ENCODE measurements at regions not wholly inside any gene's neighbourhood (a gene's known extent, or its start where the extent isn't known, plus 50 kb on each side); places are given as distances from the start of the nearest gene placed in this dataset.

DNA sequence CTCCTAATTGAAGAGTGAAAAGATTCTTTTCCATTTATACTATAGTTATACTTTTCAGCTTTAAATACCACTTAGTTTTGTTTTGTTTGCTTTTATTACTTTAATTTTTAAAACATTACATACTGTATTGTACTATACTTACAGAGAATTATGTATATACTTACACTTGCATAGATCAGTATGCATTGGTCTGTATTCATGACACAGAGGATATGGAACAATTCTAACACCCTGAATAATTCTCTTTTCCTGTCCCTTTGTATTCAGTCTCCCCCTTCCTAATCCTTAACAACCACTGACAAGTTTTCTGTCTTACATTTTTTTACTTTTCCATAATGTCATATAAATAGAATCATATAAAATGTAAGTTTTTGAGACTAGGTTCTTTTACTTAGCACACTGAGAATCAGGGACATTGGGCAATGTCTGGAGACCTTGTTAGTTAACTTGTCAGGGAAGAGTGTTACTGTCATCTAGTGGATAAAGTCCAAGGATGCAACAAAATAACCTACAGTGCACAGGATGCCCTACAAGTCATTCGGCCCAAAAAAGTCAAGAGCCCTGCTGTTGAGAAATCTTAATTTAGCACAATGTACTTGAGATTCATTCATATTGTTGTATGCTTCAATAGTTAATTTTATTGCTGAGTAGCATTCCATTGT is 95.7 kb upstream of the MCTP2 start:
- peaks cover 0 to 8% of the 10 kb centered on the region in 2 donors for H3K9me3 ChIP-seq
- no peak overlapping the region for H3K4me3 ChIP-seq
- intact Hi-C loops (cut with DNase I; ENCODE audit: low total_unique reads) = no loop called here
- TF ChIP-seq, protein P1, sequence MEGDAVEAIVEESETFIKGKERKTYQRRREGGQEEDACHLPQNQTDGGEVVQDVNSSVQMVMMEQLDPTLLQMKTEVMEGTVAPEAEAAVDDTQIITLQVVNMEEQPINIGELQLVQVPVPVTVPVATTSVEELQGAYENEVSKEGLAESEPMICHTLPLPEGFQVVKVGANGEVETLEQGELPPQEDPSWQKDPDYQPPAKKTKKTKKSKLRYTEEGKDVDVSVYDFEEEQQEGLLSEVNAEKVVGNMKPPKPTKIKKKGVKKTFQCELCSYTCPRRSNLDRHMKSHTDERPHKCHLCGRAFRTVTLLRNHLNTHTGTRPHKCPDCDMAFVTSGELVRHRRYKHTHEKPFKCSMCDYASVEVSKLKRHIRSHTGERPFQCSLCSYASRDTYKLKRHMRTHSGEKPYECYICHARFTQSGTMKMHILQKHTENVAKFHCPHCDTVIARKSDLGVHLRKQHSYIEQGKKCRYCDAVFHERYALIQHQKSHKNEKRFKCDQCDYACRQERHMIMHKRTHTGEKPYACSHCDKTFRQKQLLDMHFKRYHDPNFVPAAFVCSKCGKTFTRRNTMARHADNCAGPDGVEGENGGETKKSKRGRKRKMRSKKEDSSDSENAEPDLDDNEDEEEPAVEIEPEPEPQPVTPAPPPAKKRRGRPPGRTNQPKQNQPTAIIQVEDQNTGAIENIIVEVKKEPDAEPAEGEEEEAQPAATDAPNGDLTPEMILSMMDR (IDR thresholded peaks at IDR 0.05) = peak in 1 of 4 experiments; percentile 8
- TF ChIP-seq POLR2A (IDR thresholded peaks at IDR 0.05) = no peak
- no peak for DNase-seq
- H3K27ac ChIP-seq = no peak overlapping the region
- no peaks in the 10 kb centered on the region for H3K27me3 ChIP-seq
- no peaks in the 10 kb centered on the region for H3K4me1 ChIP-seq
- no peaks in the 10 kb centered on the region for H3K36me3 ChIP-seq

DNA sequence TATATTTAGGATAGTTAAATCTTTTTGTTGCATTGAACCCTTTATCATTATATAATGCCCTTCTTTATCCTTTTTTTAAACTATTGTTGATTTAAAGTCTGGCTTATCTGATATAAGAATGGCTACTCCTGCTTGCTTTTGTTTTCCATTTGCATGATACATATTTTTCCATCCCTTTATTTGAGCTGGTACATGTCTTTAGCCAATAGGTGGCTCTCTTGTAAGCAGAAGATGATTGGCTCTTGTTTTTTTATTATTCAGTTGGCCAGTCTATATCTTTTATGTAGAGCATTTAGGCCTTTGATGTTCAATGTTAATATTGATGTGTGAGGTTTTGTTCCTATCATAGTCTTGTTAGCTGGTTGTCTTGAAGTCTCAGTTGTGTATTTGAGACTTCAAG is 99.5 kb upstream of the MCTP2 start:
- DNase-seq = no peak

GRCh38 chr15:94130504-94130903 is 100.9 kb upstream of the MCTP2 start:
- Histone ChIP-seq H3K9me3 (peaks cover 0 to 8% of the 10 kb centered on the region in 2 donors), H3K36me3 (no peaks in the 10 kb centered on the region), H3K27ac (no peak overlapping the region), H3K4me3 (no peak overlapping the region), H3K27me3 (no peaks in the 10 kb centered on the region), H3K4me1 (no peaks in the 10 kb centered on the region)
- no peak for DNase-seq
- intact Hi-C loops (cut with DNase I; ENCODE audit: low total_unique reads) = no loop called here
- TF ChIP-seq POLR2A (IDR thresholded peaks at IDR 0.05) = no peak
- TF ChIP-seq, protein P1 (IDR thresholded peaks at IDR 0.05) = no peak

More for the DNA sequence above, 99.5 kb upstream of the MCTP2 start:
- Histone ChIP-seq H3K36me3 (no peaks in the 10 kb centered on the region), H3K4me1 (no peaks in the 10 kb centered on the region), H3K9me3 (peaks cover 0 to 8% of the 10 kb centered on the region in 2 donors), H3K27ac (no peak overlapping the region), H3K27me3 (no peaks in the 10 kb centered on the region), H3K4me3 (no peak overlapping the region)
- TF ChIP-seq, protein P1 (IDR thresholded peaks at IDR 0.05) = no peak
- no peak for TF ChIP-seq POLR2A (IDR thresholded peaks at IDR 0.05)
- intact Hi-C loops (cut with DNase I; ENCODE audit: low total_unique reads) = no loop called here

GRCh38 chr15:94127006-94127405 is 104.4 kb upstream of the MCTP2 start:
- H3K4me1 ChIP-seq = no peaks in the 10 kb centered on the region
- H3K27me3 ChIP-seq = no peaks in the 10 kb centered on the region
- no peak overlapping the region for H3K27ac ChIP-seq
- intact Hi-C loops (cut with DNase I; ENCODE audit: low total_unique reads) = no loop called here
- no peak for TF ChIP-seq POLR2A (IDR thresholded peaks at IDR 0.05)
- TF ChIP-seq, protein P1 (IDR thresholded peaks at IDR 0.05) = no peak
- no peaks in the 10 kb centered on the region for H3K9me3 ChIP-seq
- H3K36me3 ChIP-seq = no peaks in the 10 kb centered on the region
- H3K4me3 ChIP-seq = no peak overlapping the region
- no peak for DNase-seq

DNA sequence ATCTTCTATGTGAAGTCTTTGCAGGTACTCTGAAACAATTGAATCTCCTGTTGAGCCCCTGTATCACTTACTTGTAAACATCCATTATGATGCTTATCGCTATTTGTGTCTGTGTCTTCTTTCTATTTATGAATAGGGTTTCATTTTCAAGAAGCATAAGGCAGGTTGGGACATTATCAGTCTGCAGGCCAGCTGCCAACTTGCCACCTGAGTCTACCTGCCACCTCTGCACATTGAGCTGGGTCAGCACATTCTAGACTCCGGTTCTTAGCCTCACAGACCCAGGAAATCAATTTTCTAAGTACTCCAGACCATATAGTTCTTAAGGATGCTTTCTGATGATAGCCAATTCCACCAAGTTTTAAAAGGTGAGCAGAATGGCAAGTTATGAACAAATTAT is 105.7 kb upstream of the MCTP2 start:
- H3K9me3 ChIP-seq = no peaks in the 10 kb centered on the region
- no peak overlapping the region for H3K4me3 ChIP-seq
- no peaks in the 10 kb centered on the region for H3K36me3 ChIP-seq
- TF ChIP-seq, protein P1 (IDR thresholded peaks at IDR 0.05) = no peak
- no peak for TF ChIP-seq POLR2A (IDR thresholded peaks at IDR 0.05)
- H3K4me1 ChIP-seq = no peaks in the 10 kb centered on the region
- DNase-seq = no peak
- no peaks in the 10 kb centered on the region for H3K27me3 ChIP-seq
- intact Hi-C loops (cut with DNase I; ENCODE audit: low total_unique reads) = no loop called here
- H3K27ac ChIP-seq = peak overlapping the region in 1 of 2 donors; percentile 15

All from uterus (tissue), 3 donors.